ENCODE measurements at regions not wholly inside any gene's neighbourhood (a gene's known extent, or its start where the extent isn't known, plus 50 kb on each side); places are given as distances from the start of the nearest gene placed in this dataset.

DNA sequence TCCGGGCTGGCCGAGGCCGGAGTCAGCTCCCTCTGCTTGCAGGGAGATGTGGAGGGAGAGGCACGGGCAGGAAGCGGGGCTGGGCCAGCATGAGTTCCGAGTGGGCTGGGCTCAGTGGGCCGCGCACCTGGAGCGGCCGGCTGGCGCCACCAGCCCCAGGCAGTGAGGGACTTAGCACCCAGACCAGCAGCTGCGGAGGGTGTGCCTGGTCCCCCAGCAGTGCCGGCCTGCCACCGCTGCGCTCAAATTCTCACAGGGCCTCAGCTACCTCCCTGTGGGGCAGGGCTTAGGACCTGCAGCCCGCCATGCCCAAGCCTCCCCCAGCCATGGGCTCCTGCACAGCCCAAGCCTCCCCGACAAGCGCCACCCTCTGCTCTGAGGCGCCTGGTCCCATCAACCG is 700.3 kb downstream of the DNAH5 start:
- Histone ChIP-seq H3K36me3 (no peaks in the 10 kb centered on the region), H3K9me3 (peaks cover 0 to 4% (median 0%) of the 10 kb centered on the region in 4 donors), H3K4me1 (no peaks in the 10 kb centered on the region), H3K27ac (no peak overlapping the region), H3K4me3 (no peak overlapping the region), H3K27me3 (no peaks in the 10 kb centered on the region)
- TF ChIP-seq POLR2A (IDR thresholded peaks at IDR 0.05), result no peak
- TF ChIP-seq, protein P1, sequence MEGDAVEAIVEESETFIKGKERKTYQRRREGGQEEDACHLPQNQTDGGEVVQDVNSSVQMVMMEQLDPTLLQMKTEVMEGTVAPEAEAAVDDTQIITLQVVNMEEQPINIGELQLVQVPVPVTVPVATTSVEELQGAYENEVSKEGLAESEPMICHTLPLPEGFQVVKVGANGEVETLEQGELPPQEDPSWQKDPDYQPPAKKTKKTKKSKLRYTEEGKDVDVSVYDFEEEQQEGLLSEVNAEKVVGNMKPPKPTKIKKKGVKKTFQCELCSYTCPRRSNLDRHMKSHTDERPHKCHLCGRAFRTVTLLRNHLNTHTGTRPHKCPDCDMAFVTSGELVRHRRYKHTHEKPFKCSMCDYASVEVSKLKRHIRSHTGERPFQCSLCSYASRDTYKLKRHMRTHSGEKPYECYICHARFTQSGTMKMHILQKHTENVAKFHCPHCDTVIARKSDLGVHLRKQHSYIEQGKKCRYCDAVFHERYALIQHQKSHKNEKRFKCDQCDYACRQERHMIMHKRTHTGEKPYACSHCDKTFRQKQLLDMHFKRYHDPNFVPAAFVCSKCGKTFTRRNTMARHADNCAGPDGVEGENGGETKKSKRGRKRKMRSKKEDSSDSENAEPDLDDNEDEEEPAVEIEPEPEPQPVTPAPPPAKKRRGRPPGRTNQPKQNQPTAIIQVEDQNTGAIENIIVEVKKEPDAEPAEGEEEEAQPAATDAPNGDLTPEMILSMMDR (IDR thresholded peaks at IDR 0.05), result no peak
- DNase-seq, result no peak

GRCh38 chr5:13227513-13227912 is 717.0 kb downstream of the DNAH5 start:
- TF ChIP-seq, protein P1 (IDR thresholded peaks at IDR 0.05), result no peak
- TF ChIP-seq POLR2A (IDR thresholded peaks at IDR 0.05), result no peak
- DNase-seq, result no peak
- no peaks in the 10 kb centered on the region for H3K4me1 ChIP-seq
- no peaks in the 10 kb centered on the region for H3K27me3 ChIP-seq
- no peak overlapping the region for H3K4me3 ChIP-seq
- H3K9me3 ChIP-seq, result no peaks in the 10 kb centered on the region
- no peak overlapping the region for H3K27ac ChIP-seq
- no peaks in the 10 kb centered on the region for H3K36me3 ChIP-seq

- H3K4me3 ChIP-seq, result no peak overlapping the region
- H3K27me3 ChIP-seq, result no peaks in the 10 kb centered on the region
- no peaks in the 10 kb centered on the region for H3K36me3 ChIP-seq
- H3K4me1 ChIP-seq, result no peaks in the 10 kb centered on the region
- DNase-seq, result no peak
- no peaks in the 10 kb centered on the region for H3K9me3 ChIP-seq
- TF ChIP-seq, protein P1 (IDR thresholded peaks at IDR 0.05), result peak in 1 of 6 experiments; percentile 23
- TF ChIP-seq POLR2A (IDR thresholded peaks at IDR 0.05), result no peak
- no peak overlapping the region for H3K27ac ChIP-seq
These were observed 726.0 kb downstream of the DNAH5 start for GRCh38 chr5:13218518-13218917.

GRCh38 chr5:13217636-13218035 is 726.9 kb downstream of the DNAH5 start:
- H3K4me1 ChIP-seq, result no peaks in the 10 kb centered on the region
- no peaks in the 10 kb centered on the region for H3K27me3 ChIP-seq
- no peak overlapping the region for H3K27ac ChIP-seq
- H3K9me3 ChIP-seq, result no peaks in the 10 kb centered on the region
- H3K4me3 ChIP-seq, result no peak overlapping the region
- DNase-seq, result no peak
- no peaks in the 10 kb centered on the region for H3K36me3 ChIP-seq
- no peak for TF ChIP-seq POLR2A (IDR thresholded peaks at IDR 0.05)
- TF ChIP-seq, protein P1 (IDR thresholded peaks at IDR 0.05), result no peak

GRCh38 chr5:13215806-13216205 is 728.7 kb downstream of the DNAH5 start:
- H3K9me3 ChIP-seq, result no peaks in the 10 kb centered on the region
- H3K27ac ChIP-seq, result no peak overlapping the region
- H3K27me3 ChIP-seq, result no peaks in the 10 kb centered on the region
- H3K4me1 ChIP-seq, result no peaks in the 10 kb centered on the region
- H3K4me3 ChIP-seq, result no peak overlapping the region
- no peak for DNase-seq
- H3K36me3 ChIP-seq, result no peaks in the 10 kb centered on the region
- TF ChIP-seq POLR2A (IDR thresholded peaks at IDR 0.05), result no peak
- TF ChIP-seq, protein P1 (IDR thresholded peaks at IDR 0.05), result no peak

DNA sequence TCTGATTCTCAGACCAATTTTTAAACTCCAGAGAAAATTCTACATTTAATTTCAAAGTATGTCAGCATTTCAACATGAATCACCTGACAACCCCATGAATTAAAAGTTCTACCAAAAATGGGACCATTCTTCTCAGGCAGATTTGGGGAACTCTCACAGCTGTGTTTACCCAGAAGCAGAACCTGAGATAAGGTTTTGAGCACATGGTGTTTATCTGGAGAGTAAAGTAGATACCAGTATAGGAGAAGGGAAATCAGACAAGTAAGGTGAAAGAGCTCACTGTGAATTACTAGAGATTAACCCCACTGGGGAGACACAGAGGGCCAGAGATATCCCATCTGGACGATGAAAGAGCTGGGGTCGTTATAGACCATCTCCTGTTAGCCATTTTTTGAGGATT is 729.1 kb downstream of the DNAH5 start:
- Histone ChIP-seq H3K9me3 (no peaks in the 10 kb centered on the region), H3K4me3 (no peak overlapping the region), H3K36me3 (no peaks in the 10 kb centered on the region), H3K4me1 (no peaks in the 10 kb centered on the region), H3K27ac (no peak overlapping the region), H3K27me3 (no peaks in the 10 kb centered on the region)
- no peak for TF ChIP-seq POLR2A (IDR thresholded peaks at IDR 0.05)
- TF ChIP-seq, protein P1 (IDR thresholded peaks at IDR 0.05), result no peak
- DNase-seq, result no peak

Data from Peyer's patch (tissue), 4 donors.